ENCODE measurements at regions not wholly inside any gene's neighbourhood (a gene's known extent, or its start where the extent isn't known, plus 50 kb on each side); places are given as distances from the start of the nearest gene placed in this dataset.

DNA sequence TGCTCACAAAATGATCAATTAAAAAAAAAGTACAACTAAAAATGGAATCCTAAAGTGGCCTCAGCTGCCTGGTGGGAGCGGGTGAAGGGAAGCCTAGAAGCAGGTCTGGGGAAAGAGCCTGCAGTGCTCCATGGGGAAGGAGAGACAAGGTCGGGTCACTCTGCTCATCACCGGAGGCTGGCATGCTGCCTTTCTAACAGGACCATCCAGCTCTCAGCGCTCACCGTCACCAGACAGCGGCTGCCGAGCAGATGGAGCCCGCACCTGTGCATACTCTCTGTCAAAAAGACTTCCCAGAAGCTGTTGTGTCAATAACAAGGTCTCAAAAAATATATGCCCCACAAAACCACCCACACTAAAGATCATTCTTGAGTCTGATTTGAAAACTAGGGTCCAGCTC is 112.8 kb downstream of the BAMBI start:
- TF ChIP-seq, protein P1, sequence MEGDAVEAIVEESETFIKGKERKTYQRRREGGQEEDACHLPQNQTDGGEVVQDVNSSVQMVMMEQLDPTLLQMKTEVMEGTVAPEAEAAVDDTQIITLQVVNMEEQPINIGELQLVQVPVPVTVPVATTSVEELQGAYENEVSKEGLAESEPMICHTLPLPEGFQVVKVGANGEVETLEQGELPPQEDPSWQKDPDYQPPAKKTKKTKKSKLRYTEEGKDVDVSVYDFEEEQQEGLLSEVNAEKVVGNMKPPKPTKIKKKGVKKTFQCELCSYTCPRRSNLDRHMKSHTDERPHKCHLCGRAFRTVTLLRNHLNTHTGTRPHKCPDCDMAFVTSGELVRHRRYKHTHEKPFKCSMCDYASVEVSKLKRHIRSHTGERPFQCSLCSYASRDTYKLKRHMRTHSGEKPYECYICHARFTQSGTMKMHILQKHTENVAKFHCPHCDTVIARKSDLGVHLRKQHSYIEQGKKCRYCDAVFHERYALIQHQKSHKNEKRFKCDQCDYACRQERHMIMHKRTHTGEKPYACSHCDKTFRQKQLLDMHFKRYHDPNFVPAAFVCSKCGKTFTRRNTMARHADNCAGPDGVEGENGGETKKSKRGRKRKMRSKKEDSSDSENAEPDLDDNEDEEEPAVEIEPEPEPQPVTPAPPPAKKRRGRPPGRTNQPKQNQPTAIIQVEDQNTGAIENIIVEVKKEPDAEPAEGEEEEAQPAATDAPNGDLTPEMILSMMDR (IDR thresholded peaks at IDR 0.05) = no peak
- no peak for TF ChIP-seq POLR2A (IDR thresholded peaks at IDR 0.05)
- no peak overlapping the region for H3K27ac ChIP-seq
- no peaks in the 10 kb centered on the region for H3K9me3 ChIP-seq
- H3K4me1 ChIP-seq = no peaks in the 10 kb centered on the region
- no peaks in the 10 kb centered on the region for H3K27me3 ChIP-seq
- no peak for DNase-seq
- no peak overlapping the region for H3K4me3 ChIP-seq
- no peaks in the 10 kb centered on the region for H3K36me3 ChIP-seq (ENCODE audit: low read depth, missing control alignments)
- WGBS, 2 donors = 79 to 80% methylated on average over 8 of the region's 8 CpGs
- intact Hi-C loops (cut with DNase I; ENCODE audit: low total_unique reads) = no loop called here

DNA sequence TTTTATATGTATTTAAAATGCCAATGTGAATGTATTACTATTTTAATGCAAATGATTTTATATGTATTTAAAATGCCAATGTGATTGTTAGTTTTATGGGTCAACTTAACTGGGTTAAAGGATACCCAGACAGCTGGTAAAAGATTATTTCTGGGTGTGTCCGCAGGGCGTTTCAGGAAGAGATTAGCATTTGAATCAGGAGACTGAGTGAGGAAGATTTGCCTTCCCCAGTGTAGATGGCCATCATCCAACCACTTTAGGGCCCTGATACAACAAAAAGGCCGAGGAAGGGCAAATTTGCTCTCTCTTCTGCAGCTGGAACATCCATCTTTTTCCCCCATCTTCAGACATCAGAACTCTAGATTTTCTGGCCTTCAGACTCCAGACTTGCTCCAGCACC is 116.2 kb downstream of the BAMBI start:
- no peaks in the 10 kb centered on the region for H3K9me3 ChIP-seq

GRCh38 chr10:28794986-28795385 is 117.7 kb downstream of the BAMBI start:
- Histone ChIP-seq H3K27me3 (no peaks in the 10 kb centered on the region), H3K9me3 (no peaks in the 10 kb centered on the region), H3K27ac (peak overlapping the region in 1 of 2 donors; percentile 41), H3K36me3 (ENCODE audit: low read depth, missing control alignments) (no peaks in the 10 kb centered on the region), H3K4me3 (peak overlapping the region in 1 of 2 donors; percentile 47), H3K4me1 (no peaks in the 10 kb centered on the region)
- no peak for DNase-seq
- WGBS, 2 donors = 73 to 83% methylated on average over 3 of the region's 3 CpGs
- intact Hi-C loops (cut with DNase I; ENCODE audit: low total_unique reads) = no loop called here
- TF ChIP-seq, protein P1 (IDR thresholded peaks at IDR 0.05) = no peak
- TF ChIP-seq POLR2A (IDR thresholded peaks at IDR 0.05) = no peak

More for the DNA sequence above, 116.2 kb downstream of the BAMBI start:
- H3K4me3 ChIP-seq = no peak overlapping the region
- H3K4me1 ChIP-seq = no peaks in the 10 kb centered on the region
- no peak overlapping the region for H3K27ac ChIP-seq
- H3K36me3 ChIP-seq (ENCODE audit: low read depth, missing control alignments) = no peaks in the 10 kb centered on the region
- DNase-seq = no peak
- 83 to 90% methylated on average over 3 of the region's 3 CpGs for WGBS, 2 donors
- intact Hi-C loops (cut with DNase I; ENCODE audit: low total_unique reads) = no loop called here
- H3K27me3 ChIP-seq = no peaks in the 10 kb centered on the region
- no peak for TF ChIP-seq POLR2A (IDR thresholded peaks at IDR 0.05)
- TF ChIP-seq, protein P1 (IDR thresholded peaks at IDR 0.05) = no peak

DNA sequence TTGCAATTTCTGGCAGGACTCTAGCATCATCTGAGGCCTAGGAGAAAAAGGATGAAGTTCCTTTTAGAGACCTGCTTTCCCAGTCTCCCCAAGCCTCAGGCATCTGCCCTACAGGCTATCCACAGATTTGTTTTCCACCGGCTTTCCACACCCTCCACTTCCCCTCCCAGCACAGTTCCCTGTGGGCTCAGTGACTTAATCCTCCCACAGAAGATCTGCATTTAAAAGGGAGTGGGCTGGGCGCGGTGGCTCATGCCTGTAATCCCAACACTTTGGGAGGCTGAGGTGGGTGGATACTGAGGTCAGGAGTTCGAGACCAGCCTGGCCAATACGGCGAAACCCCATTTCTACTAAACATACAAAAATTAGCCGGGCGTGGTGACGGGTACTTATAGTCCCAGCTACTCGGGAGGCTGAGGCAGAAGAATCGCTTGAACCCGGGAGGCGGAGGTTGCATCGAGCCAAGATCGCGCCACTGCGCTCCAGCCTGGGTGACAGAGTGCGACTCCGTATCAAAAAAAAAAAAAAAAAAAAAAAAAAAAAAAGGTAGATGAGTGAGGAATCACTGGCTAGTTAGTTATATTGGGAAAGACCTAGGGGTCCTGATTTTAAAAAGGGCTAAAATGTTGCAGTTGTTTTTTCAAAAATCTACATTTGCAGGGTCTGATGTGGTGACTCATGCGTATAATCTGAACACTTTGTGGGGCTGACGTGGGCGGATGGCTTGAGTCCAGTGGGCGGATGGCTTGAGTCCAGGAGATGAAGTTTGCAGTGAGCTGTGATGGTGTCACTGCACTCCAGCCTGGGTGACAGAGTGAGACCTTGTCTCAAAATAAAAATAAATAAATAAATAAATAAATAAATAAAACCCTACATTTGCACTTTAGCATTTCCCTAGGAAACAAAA is 119.5 kb downstream of the BAMBI start:
- TF ChIP-seq POLR2A (IDR thresholded peaks at IDR 0.05) = no peak
- TF ChIP-seq, protein P1 (IDR thresholded peaks at IDR 0.05) = no peak
- Histone ChIP-seq H3K9me3 (no peaks in the 10 kb centered on the region), H3K4me1 (no peaks in the 10 kb centered on the region), H3K36me3 (ENCODE audit: low read depth, missing control alignments) (no peaks in the 10 kb centered on the region), H3K4me3 (peak overlapping the region in 1 of 2 donors; percentile 47), H3K27ac (no peak overlapping the region), H3K27me3 (no peaks in the 10 kb centered on the region)
- peak; percentile 60 for DNase-seq
- intact Hi-C loops (cut with DNase I; ENCODE audit: low total_unique reads) = no loop called here
- WGBS, 2 donors = 54 to 68% methylated on average over 20 to 23 of the region's 23 CpGs
